ENCODE measurements at regions not wholly inside any gene's neighbourhood (a gene's known extent, or its start where the extent isn't known, plus 50 kb on each side); places are given as distances from the start of the nearest gene placed in this dataset.

DNA sequence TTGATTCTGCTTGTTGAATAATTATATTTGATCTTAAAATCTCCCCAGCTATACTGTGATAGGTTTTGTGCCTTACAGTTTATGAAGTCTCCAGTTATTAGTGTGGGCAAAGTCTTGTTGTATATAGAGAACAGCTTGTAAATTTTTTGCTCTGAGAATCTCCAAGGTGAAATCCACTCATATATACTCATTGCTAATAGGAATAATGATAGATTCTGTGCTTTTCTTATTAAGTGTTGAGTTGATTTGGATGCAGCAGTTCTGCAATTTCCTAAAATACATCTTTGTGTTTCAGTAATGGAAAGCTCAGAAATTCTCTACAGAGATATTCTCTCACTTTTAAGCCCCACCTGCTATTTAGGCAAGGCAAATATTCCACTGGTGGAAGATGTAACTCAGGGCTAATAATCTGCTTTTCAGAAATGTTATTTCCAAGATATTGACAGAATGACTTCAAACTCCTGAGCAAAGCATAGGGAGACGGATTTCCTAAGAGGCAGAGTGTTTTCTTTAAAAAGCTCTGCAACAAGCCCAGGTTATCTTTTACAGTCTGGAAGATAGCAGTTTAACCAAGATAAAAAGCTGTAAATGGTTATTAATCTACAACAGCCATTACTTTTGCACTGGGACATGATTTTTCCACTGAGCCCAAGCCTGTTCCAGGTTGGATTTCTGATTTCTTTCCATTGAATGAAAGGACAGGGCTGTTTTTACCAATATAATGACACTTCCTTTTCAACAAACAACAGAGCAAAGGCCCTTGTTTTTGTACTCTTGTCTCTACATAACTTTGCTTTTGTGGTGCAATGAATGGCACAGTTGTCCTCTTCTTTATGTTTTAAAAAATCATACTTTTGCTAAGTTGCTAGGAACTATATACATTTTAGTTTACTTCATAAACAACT lies 239.9 kb upstream of the ATP2B1 start:
- no peak for DNase-seq

DNA sequence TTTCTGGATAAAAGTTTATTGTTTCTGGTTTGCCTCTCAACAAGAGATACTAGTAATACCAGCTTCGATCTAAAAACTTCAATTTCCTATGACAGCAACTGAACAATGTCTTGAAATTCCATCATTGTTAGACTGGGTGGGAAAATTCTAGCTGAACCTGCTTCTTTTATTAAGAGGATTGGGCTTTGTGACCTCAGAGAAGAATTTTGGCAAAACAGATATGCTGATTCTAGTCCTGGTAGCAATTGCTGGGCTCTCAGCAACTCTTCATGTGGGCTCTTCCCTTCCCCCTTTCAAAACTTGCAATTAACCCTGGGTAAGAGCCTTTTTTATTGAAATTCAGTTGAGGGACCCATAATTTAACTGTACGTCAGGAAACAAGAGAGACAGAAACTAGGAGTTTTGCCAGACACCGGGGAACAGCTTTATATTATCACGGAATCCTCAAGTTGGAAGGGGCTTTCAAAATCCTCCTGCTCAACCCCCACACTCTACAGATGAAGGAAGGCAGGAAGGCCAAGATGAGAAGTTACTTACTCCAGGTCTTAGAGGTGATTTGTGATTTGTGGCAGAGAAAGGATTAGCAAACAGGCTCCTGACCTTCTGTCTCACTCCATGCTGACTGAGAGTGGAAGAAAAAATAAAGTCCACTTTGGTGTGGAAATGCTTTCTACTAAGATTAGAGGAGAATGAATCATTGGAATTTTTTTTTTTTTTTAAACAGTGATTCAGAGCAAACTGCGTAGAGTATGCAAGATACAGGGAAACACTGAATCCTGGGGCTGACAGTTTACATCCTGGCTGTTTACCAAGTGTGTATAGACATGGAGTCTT lies 239.0 kb upstream of the ATP2B1 start:
- peak; percentile 17 to 77 (median 48) for DNase-seq

DNA sequence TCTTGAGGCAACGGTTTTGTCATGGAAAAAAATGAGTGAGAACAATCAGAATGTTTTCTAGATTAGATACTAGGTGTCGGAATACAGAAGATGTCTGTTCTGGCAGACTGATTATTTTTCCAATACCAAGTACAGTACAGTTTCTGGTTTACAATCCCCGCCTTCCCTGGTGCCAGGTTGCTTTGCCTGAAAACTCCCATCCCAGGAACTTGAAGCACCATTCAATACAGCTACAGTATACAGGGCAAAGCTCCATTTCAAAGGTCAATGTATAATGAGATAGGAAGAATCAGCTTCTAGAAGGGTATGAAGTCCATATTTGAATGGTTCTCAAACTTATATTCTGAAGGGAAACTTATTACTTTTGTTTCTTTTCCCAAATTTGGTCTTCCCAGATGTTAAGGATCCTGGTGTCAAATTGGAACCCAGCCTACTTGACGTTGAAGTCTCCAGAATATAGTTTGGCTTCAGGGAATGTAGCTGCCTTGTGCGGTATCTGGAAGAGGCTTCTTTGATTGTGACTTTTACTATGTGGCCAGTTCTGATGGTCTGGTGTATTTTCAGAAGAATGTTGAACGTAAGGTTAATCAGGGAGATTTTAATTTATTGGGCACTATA lies 238.0 kb upstream of the ATP2B1 start:
- DNase-seq, result no peak

DNA sequence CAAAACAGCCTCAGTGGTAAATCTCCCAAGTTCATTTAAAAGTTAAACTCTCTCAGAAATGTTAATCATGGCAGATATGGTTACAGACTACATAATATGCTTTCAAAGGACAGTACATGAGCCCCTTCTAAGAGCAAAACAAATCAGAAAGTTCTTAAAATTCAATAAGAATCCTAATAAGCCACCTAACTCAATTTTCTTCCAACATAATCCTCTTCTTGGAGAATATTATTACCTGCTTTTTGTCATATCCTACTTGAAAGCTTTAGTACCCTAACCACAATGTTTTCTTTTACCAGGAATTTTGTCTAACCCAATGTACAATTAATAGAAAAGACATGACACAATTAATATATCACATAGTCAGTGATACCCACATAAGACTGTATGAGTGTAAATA lies 236.5 kb upstream of the ATP2B1 start:
- no peak for DNase-seq

DNA sequence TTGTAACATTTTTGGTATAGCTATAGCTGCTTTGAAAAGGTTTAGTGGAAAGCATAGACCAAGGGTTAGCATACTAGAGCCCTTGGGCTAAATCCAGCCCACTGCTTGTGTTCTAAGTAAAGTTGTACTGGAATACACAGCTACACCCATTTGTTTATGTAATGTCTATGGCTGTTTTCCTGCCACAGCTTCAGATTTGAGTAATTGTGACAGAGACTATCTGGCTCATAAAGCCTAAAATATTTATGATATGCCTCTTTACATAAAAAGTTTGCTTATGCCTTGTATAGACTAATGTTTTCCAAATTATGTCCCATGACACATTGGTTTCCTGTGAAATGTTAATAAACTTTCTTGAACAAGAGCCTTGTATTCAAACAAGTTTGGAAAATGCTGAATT lies 234.8 kb upstream of the ATP2B1 start:
- no peak for DNase-seq

DNA sequence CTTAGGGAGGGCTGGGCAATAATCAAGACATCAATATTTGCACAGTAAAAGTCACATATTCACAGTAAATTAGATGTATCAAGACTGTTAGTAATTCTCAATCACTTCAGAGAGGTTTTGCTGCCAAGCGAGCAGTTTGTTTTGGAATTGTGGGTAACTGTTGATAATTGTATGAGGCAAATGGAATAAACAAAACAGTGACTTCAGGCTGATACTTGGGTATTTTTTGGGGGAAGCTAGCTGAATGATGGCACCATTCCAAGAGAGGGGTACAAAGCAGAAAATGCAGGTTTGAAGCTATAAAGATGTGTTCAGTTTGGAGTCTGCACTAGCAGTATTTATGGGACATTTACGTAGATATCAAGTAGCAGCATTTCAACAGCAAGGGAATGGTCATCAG lies 232.8 kb upstream of the ATP2B1 start:
- DNase-seq, result no peak

DNA sequence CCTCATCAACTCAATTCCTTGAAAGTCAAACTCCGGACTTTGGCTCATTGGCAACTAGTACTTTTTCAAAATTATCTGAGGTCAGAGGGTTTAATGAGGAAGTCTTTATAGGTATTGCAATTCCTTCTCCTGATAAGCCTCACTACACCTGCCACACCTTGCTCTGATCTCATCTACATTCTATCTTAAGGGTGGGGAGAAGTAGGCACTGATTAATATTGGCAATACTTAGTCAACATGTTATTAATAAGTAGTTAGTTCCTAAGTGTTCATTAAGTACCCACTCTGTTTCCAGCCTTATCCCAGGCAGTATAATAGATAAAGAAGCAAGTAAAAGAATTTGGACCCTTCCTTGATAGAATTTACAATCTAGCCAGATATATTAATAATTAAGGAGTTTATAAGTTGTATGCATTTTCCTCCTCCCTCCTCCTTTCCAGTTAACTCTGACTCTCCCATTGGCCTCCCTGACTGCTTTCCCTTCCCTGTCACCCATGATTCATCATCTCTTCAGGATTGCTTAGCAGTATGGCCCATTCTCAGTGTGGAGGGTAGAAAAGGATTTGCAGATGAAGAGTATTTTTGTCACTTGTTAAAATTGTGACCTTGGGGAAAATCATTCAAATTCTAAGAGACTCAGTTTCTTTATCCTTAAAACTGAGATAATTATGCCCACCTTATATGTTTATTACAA lies 231.0 kb upstream of the ATP2B1 start:
- no peak for DNase-seq

DNA sequence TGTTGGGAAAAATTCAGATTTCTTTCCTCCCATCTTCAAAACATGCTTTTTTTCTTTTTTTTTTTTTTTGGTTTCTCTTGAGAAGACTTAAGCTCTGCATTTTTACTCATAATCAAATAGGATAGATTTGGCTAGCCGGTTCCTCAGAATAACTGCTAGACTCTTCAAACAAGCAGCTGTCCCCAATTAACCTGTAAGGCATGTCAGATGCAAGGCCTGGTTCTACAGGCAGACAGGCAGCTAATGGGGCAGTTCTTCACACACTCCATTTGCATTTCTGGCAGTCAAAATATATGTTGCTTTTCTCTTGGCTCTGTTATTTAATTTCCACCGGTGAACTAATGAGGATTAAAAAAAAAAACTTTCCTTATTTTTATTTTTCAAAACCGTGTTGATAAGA lies 228.0 kb upstream of the ATP2B1 start:
- DNase-seq, result no peak

DNA sequence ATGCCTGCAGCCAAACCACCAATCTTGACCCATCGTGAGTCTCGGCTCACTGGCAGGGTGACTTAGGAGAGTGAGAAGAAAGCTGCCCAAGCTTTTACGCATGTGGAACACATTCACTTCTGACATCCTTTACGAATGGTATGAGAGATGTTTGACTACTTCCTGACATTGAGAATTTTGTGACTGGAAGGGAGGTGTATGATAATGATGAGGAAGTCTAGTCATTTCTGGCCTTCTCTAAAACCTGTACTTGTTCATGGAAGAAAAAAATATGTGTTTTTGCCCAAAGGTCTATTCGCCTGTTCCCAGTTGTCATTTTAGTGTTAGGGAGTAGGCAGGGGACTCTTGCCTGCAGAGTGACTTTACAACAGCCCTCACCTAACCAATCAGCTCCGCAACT lies 227.2 kb upstream of the ATP2B1 start:
- DNase-seq, result no peak

DNA sequence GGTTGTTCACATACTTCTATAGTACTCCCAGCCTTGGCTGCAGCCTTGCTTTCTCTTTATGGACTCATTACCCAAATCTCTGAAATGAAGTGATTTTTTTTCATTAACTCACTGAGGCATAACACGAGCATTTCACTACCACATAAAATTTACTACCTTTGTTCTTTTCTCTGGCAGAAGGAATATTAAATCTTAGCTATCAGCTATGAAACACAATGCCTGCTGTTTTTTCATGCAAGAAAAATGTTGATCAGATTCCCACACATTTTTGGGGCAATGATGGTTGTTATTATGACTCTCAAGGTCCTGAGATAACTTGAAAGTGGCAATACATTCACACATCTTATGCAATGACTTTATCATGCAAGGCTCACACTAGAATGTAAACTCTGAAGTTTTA lies 225.3 kb upstream of the ATP2B1 start:
- no peak for DNase-seq

DNA sequence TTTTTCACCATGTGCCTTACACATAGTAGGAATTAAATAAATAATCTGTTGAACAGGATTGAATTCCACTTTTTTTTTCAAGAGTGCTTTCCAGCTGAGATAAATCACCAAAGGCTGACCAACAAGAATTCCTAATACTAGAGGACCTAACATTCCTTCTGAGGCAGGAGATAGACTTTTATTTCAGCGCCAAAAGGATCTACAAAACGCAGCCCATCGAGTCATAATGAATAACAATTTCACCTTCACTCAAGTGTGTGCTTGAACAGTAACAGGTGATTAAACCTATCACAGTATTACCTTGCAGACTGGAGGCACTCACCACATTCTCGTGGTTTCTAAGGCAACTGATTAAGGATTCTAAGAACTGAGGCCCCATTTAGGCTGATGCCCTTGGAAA lies 224.3 kb upstream of the ATP2B1 start:
- DNase-seq, result no peak

DNA sequence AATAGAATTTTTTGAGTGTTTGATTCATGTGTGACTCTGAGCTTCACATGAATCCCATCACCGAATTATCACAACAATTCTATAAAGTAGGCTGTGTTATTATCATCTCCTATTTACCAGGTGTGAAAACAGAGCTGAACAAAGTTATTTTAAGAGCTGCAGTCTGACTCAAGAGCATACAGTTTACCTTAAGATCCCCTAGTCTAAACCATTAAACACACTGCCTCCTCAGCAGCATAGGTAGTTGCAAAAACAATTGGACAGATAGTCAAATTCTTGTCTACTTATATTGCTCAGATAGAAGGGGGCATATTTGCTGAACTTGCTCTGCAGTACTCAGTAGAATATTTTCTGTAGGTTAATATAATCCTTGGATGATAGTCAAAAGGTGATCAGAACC lies 219.8 kb upstream of the ATP2B1 start:
- DNase-seq, result no peak

DNA sequence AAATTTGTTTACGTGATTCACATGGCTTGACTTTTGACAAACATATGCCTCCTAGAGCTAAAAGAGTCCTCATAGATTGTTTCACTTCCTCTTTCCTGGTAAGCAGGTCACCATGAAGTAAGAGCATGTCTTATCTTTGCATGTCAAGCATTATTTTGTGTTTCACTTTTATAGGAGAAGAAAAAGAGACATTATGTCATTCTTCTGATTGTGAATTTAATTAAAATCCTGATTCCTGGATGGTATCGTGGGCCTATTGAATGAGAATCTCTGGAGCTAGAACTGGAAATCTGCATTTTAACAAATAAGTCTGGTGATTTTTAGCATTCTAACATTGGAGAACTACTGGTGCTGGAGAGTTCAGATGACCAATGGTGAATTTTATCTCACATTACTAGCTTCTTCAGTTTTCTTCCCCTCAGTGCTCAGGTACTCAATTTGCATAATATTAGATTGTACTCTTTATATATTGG lies 218.6 kb upstream of the ATP2B1 start:
- DNase-seq, result peak; percentile 13 to 85 (median 62)

DNA sequence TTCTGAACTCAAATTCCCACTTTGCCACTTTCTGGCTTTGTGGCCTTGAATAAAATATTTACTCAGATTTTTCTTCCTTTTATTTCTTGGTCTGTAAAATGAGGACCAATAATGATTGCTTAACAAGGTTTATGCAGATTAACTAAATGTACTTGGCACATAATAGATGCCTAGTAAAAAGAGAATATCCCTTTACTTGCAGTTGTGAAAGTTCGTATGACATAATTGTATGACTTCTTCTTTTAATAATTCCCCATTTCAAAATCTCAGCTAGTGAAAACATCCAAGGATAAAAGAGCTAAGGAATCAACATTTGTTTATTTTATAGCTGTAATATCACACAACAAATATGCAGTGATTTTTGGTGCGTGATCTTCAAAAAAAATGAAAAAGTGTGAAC lies 215.6 kb upstream of the ATP2B1 start:
- peak in 2 of 4 experiments; percentile 75 to 82 for DNase-seq

DNA sequence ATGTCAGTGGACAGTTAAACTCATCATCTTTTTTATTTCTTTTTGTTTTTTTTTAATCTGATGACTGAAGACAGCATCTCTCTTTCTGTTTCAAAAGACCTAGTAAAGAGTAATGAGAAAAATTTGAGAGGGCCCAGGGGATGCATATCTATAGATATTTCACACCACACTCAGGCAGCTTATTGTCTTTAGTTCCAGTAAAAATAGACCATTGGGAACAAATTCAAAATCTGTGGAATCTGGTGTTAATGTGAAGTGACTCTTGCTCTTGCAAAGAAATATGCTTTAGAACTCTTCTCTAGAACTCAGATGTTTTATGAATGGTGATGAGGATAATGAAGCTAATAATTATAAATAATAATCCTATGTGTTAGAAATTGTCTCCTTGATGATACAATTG lies 214.5 kb upstream of the ATP2B1 start:
- no peak for DNase-seq

DNA sequence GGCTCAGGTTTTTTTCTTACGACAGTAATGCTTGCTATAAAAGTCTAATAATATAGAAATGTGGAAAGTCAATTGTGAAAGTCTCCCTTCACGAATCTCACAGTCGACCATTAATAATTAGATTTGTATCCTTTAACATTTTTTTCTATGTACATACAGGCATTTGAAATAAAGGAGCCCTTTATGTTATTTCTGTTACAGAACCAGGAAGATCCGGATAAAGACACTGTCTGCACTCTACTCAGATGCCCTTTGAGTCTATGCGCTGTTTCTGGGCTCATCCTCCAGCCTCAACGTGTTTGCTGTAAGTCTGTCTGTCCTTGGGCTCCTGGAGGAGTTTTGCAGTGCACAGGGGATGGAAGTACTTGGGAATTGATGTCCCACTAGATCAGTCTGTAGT lies 212.2 kb upstream of the ATP2B1 start:
- DNase-seq, result no peak

DNA sequence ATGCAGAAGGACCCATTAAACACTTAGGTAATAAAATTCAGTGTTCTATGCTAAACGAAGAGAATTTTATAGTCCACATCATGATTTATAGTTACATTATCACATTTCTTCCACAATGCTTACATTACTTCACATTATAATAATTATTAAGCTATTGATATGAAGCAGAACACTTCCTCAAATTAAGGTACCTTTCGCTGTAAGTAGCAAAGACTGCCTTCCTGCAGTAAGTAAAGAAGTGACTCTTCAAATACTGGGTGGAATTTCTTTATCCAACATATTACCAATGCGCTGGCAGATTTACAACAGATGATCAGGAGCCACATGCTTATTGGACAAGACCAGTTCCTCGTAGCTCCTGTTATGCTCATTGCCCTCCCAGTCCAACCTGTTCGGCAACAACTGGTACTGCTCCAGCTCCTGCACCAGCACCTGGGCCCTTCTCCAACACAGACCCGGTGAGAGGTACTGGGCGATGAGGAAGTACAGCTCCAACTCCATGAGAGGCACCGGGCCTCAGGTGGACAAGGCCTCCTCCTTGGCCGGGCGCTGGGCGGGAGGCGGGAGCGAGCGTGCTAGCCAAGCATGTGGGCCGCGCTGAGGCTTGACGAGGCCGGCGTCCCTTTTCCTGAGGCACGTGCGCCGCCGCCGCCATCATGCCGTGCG lies 210.7 kb upstream of the ATP2B1 start:
- no peak for DNase-seq

DNA sequence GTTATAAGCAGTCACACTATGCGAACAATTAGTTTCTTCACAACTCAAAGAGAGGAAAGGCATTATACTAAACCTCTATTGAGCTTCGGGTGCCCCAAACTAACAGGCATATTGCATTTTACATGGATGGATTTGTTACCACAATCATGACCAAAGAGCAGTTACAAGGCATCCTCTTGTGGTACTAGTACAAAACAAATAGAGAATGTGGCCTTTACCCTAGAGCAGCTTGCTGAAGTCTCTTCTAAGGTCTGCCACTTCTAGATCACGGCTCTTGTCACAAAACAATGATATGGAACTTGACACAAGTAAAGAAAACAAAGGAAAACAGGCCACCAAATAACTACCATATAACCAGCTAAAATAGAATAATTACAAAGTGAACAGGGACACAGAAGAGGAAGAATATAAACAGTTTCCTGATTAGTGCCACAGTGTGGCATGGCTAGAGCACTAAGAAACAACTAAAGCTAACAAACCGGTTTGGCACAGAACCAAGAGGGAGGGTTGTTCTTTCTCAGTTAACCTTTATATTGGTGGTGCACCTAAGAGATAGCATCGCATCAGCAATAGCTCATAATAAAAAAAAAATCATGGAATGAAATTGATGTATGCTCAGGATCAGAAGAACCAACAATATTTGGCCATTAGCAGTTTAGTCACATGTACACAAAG lies 209.7 kb upstream of the ATP2B1 start:
- DNase-seq, result peak in 1 of 4 experiments; percentile 23

DNA sequence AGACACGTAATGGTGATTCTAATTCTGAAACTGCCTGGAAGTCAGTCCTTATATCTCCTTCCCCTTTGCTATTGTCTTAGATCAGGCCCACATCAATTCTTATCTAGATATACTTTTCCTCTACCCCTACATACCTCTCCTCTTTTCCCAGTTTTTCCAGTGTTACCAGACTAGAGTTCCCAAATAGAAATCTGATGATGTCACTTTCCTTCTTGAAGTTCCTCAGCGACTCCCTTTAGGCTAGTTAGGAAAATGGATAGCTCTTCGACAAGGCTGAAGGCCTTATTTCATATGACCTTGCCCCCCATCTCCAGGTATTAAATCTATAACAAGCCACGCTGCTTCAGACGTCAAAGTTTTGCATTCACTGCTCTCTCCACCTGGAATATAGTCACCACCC lies 201.1 kb upstream of the ATP2B1 start:
- no peak for DNase-seq

DNA sequence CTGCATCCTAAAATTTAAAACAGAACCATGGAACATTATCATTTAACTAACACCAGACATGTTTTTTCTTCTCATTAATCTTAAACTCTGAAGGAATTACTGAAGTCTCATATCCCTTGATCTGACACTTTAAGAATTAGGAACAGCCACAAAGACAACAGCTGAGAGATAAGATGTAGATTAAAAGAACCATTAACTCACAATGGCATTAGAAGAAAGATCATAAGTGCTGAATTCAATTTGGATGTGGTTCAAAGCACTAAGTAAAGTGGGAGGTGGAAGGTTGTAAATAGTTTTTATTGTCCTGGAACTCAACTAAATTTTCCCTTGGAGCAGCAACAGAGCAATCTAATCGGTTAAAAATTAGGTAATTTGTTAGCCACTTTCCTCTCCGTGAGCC lies 199.0 kb upstream of the ATP2B1 start:
- DNase-seq, result no peak

DNA sequence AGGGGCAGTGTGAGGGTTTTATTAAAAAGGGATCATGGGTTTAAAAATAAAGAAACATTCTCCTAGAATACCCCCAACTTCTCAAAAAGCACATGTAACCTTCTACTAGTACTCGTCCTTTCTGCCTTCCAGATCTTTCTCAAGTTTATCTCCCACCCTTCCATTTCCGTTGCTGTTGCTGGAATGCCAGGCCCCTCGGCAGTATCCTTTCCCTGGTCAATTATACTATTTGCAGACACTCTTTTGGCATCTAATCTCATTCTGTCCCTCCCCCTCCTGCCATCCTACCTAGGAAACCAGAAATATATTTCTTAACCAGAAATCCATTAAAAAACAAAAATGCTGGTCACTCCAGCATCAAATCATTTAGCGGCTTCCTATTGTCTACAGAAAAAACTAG lies 198.2 kb upstream of the ATP2B1 start:
- no peak for DNase-seq

DNA sequence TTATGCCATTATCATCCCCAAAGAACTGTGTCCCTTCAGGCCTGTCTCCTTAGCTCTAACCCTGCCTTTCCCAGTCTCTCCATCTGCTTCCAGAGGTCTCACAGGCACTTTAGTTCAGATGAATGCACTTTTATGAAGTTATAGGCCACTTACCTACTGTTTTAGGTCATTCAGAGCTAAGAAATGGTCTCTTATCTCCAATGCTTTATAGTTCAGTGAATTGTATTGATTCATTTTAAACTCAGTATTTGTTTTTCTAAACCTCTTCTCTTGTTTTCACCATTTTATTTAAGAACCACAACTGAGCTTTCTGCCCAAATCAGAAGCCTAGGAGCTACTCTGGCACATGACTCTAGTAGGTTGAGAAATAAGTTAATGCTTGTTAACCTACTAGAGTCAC lies 197.5 kb upstream of the ATP2B1 start:
- no peak for DNase-seq

All from suppressor macrophage (primary cell).